ENCODE measurements at regions not wholly inside any gene's neighbourhood (a gene's known extent, or its start where the extent isn't known, plus 50 kb on each side); places are given as distances from the start of the nearest gene placed in this dataset.
"Not testable (repeated sequence)": the region's sequence is repeated elsewhere in the genome, so short reads cannot be mapped to it uniquely, and the experiment has no call there.

GRCh38 chr7:13581097-13581496 lies 408.4 kb downstream of the ETV1 start:
- DNase-seq (ENCODE audit: low spot score), result no peak

- DNase-seq (ENCODE audit: low spot score), result no peak
These were observed 395.6 kb downstream of the ETV1 start for GRCh38 chr7:13593854-13594253.

- no peak for DNase-seq (ENCODE audit: low spot score)
These were observed 387.4 kb downstream of the ETV1 start for GRCh38 chr7:13602036-13602435.

GRCh38 chr7:13603016-13603415 lies 386.4 kb downstream of the ETV1 start:
- no peak for DNase-seq (ENCODE audit: low spot score)

GRCh38 chr7:13603661-13604060 lies 385.8 kb downstream of the ETV1 start:
- DNase-seq (ENCODE audit: low spot score), result no peak

- no peak for DNase-seq (ENCODE audit: low spot score)
These were observed 385.3 kb downstream of the ETV1 start for GRCh38 chr7:13604178-13604577.

- no peak for DNase-seq (ENCODE audit: low spot score)
These were observed 379.1 kb downstream of the ETV1 start for GRCh38 chr7:13610372-13610771.

- DNase-seq (ENCODE audit: low spot score), result no peak
These were observed 373.8 kb downstream of the ETV1 start for GRCh38 chr7:13615679-13616078.

- no peak for DNase-seq (ENCODE audit: low spot score)
These were observed 362.0 kb downstream of the ETV1 start for GRCh38 chr7:13627455-13627854.

- no peak for DNase-seq (ENCODE audit: low spot score)
These were observed 361.0 kb downstream of the ETV1 start for GRCh38 chr7:13628239-13629001.

GRCh38 chr7:13631207-13632049 lies 358.0 kb downstream of the ETV1 start:
- not testable (repeated sequence) for DNase-seq (ENCODE audit: low spot score)

GRCh38 chr7:13633857-13634256 lies 355.6 kb downstream of the ETV1 start:
- no peak for DNase-seq (ENCODE audit: low spot score)

GRCh38 chr7:13639396-13639795 lies 350.1 kb downstream of the ETV1 start:
- DNase-seq (ENCODE audit: low spot score), result no peak

- DNase-seq (ENCODE audit: low spot score), result peak; percentile 16
These were observed 347.8 kb downstream of the ETV1 start for GRCh38 chr7:13641714-13642113.

- no peak for DNase-seq (ENCODE audit: low spot score)
These were observed 338.3 kb downstream of the ETV1 start for GRCh38 chr7:13651167-13651566.

GRCh38 chr7:13656330-13656729 lies 333.1 kb downstream of the ETV1 start:
- no peak for DNase-seq (ENCODE audit: low spot score)

- no peak for DNase-seq (ENCODE audit: low spot score)
These were observed 316.2 kb downstream of the ETV1 start for GRCh38 chr7:13673290-13673689.

- no peak for DNase-seq (ENCODE audit: low spot score)
These were observed 306.8 kb downstream of the ETV1 start for GRCh38 chr7:13682626-13683025.

GRCh38 chr7:13687500-13687899 lies 302.0 kb downstream of the ETV1 start:
- no peak for DNase-seq (ENCODE audit: low spot score)

GRCh38 chr7:13692548-13692947 lies 296.9 kb downstream of the ETV1 start:
- no peak for DNase-seq (ENCODE audit: low spot score)

- no peak for DNase-seq (ENCODE audit: low spot score)
These were observed 287.2 kb downstream of the ETV1 start for GRCh38 chr7:13702251-13702650.

- DNase-seq (ENCODE audit: low spot score), result no peak
These were observed 280.8 kb downstream of the ETV1 start for GRCh38 chr7:13708670-13709069.

GRCh38 chr7:13713092-13713491 lies 276.4 kb downstream of the ETV1 start:
- DNase-seq (ENCODE audit: low spot score), result no peak
